NT2/D1 (cell line): ENCODE measurements at regions not wholly inside any gene's neighbourhood (a gene's known extent, or its start where the extent isn't known, plus 50 kb on each side); places are given as distances from the start of the nearest gene placed in this dataset.

Experiments used
- SUZ12 ChIP-seq: IDR thresholded peaks from 2 replicates; pipeline ENCODE4 v1.6.1; 2011; ENCODE audit not compliant: insufficient read length, insufficient read depth; ENCODE audit errors: extremely low read depth
- YY1 ChIP-seq: IDR thresholded peaks from 2 replicates; pipeline ENCODE4 v1.6.1; 2011; ENCODE audit not compliant: insufficient read length, insufficient read depth

DNA sequence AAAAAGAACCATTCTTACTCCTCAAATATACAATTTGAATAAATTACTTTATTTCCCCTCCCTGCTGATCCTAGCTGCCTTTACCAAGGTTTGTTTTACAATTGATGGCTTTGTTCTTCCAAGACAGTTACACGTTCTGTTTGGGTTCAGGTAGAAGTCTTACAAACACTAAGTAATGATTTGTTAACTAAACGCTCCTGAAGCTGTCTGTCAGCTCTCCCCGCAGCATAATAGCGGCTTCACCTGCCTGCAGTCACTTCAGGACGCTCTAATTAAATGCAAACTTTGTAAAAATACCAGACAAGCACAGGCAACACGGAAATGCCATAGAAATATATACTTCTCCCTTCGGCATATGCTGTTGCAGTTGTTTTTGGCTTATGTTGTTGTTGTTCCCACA lies 176.4 kb upstream of the MDFIC2 start:
- TF ChIP-seq YY1 (no peak), SUZ12 (no peak)
